ENCODE measurements at regions not wholly inside any gene's neighbourhood (a gene's known extent, or its start where the extent isn't known, plus 50 kb on each side); places are given as distances from the start of the nearest gene placed in this dataset.

DNA sequence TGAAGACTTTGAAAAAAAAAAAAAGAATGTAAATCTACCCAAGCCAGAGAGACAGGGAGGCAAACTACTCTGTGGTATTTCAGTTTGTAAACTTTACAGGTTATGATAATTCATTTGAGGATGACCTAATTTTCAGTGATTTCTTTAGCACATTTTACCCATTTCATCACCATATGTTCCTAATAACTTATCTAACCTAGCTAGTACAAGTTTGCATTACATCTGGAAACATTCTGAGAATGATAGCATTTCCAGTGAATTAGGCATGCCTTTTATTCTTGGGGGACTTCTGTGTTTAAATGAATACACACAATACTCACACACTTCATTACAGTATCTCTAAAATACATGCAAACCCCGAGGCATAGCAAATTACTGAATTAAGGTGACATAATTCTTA lies 1055.5 kb downstream of the PCDH18 start:
- H3K4me3 ChIP-seq (ENCODE audit: control insufficient read depth, low read depth, low read length) = no peak overlapping the region
- DNase-seq (ENCODE audit: low read depth) = no peak
- no peak for TF ChIP-seq CTCF (IDR thresholded peaks at IDR 0.05; ENCODE audit: control insufficient read depth, insufficient read depth, low read depth, low read length, missing control alignments)

DNA sequence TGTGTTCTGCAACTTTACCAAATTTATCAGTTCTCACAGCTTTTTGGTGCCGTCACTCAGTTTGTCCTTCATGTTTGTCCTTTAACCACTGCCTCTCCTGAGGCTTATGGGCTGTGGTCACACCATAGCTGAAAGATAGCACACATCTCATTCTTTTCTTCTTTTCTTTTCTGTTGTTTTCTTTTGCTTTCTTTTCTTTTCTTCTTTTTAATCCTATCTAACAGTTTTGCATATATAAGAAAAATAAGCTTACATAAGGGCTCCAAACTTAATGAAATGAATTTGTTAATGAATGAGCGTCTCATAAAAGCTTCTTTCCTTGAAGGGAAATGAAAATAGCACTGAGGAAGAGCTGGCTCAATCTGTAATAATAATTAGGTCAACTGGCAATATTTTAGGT lies 1061.2 kb downstream of the PCDH18 start:
- H3K4me3 ChIP-seq (ENCODE audit: control insufficient read depth, low read depth, low read length) = no peak overlapping the region
- TF ChIP-seq CTCF (IDR thresholded peaks at IDR 0.05; ENCODE audit: control insufficient read depth, insufficient read depth, low read depth, low read length, missing control alignments) = no peak
- no peak for DNase-seq (ENCODE audit: low read depth)

DNA sequence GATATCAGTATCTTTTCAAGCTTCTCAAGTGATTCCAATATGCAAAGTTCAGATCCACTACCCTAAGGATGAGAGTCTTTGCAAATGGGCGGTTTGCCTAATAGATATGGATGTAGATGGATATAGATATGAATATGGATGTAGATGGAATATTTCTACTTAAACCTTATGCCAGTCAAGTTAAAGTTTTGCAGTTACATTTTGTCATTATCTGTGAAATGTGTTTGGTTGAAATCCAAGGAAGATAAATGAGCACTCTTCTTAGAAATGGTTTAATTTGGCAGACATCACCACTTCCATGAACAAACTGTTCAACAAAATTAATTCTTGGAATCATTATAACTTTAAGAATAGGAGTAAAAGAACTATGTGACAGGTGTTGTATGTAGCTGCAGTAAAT lies 1066.6 kb downstream of the PCDH18 start:
- TF ChIP-seq CTCF (IDR thresholded peaks at IDR 0.05; ENCODE audit: control insufficient read depth, insufficient read depth, low read depth, low read length, missing control alignments) = no peak
- no peak for DNase-seq (ENCODE audit: low read depth)
- no peak overlapping the region for H3K4me3 ChIP-seq (ENCODE audit: control insufficient read depth, low read depth, low read length)

DNA sequence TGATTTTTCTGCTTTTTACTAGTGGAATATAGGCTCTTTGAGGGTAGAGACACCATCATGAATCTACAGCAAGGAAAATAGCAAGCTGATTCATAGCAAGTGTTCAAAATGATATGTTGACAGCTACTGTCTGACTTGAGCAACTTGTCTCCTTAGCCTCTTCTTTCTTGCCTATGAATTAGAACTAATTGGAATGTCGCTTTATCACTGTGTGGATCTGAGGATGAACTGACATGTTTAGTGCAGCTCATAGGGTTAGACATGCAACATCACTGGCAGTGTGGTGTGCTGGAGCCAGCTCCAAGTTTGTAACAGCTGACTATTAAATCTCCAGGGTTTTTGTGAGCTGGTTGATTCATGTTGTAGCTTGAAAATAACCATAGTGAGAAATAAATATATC lies 1068.4 kb downstream of the PCDH18 start:
- DNase-seq (ENCODE audit: low read depth) = no peak
- no peak overlapping the region for H3K4me3 ChIP-seq (ENCODE audit: control insufficient read depth, low read depth, low read length)
- TF ChIP-seq CTCF (IDR thresholded peaks at IDR 0.05; ENCODE audit: control insufficient read depth, insufficient read depth, low read depth, low read length, missing control alignments) = no peak

DNA sequence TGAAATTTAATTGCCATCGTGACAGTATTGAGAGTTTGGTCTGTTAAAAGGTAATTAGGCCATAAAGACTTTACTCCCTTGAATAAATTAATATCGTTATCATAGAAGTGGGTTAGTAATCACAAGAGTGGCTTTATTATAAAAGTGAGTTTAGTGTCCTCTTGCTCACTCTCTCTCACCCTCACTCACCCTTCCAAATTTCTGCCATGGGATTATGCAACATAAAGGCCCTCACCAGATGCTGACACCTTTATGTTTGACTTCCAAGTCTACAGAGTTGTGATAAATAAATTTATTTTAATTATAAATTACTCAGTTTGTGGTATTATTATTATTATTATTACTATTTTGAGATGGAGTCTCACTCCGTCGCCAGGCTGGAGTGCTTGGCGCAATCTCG lies 1070.8 kb downstream of the PCDH18 start:
- no peak for DNase-seq (ENCODE audit: low read depth)
- no peak overlapping the region for H3K4me3 ChIP-seq (ENCODE audit: control insufficient read depth, low read depth, low read length)
- TF ChIP-seq CTCF (IDR thresholded peaks at IDR 0.05; ENCODE audit: control insufficient read depth, insufficient read depth, low read depth, low read length, missing control alignments) = no peak

GRCh38 chr4:136458326-136458725 lies 1074.0 kb downstream of the PCDH18 start:
- no peak overlapping the region for H3K4me3 ChIP-seq (ENCODE audit: control insufficient read depth, low read depth, low read length)
- TF ChIP-seq CTCF (IDR thresholded peaks at IDR 0.05; ENCODE audit: control insufficient read depth, insufficient read depth, low read depth, low read length, missing control alignments) = no peak
- DNase-seq (ENCODE audit: low read depth) = no peak

- DNase-seq (ENCODE audit: low read depth) = no peak
- TF ChIP-seq CTCF (IDR thresholded peaks at IDR 0.05; ENCODE audit: control insufficient read depth, insufficient read depth, low read depth, low read length, missing control alignments) = no peak
- H3K4me3 ChIP-seq (ENCODE audit: control insufficient read depth, low read depth, low read length) = no peak overlapping the region
Observed at GRCh38 chr4:136457577-136457976, 1074.7 kb downstream of the PCDH18 start.
